HG02840 (cell line): ENCODE measurements at regions not wholly inside any gene's neighbourhood (a gene's known extent, or its start where the extent isn't known, plus 50 kb on each side); places are given as distances from the start of the nearest gene placed in this dataset.
"Not testable (repeated sequence)": the region's sequence is repeated elsewhere in the genome, so short reads cannot be mapped to it uniquely, and the experiment has no call there.

Experiments
- ATAC-seq: cut with Tn5 transposase; IDR thresholded peaks from one replicate; pipeline ENCODE4 v1.9.1; 2021; ENCODE audit warnings: mild to moderate bottlenecking, moderate library complexity, moderate number of reproducible peaks; ENCODE audit not compliant: unreplicated experiment, low FRiP score

- not testable (repeated sequence) for ATAC-seq
Measured at GRCh38 chr17:20681746-20682722, 102.5 kb downstream of the CDRT15L2 start.

GRCh38 chr17:20683651-20684229 is 104.2 kb downstream of the CDRT15L2 start:
- ATAC-seq: not testable (repeated sequence)

GRCh38 chr17:20684975-20685374 is 105.5 kb downstream of the CDRT15L2 start:
- ATAC-seq: not testable (repeated sequence)

- not testable (repeated sequence) for ATAC-seq
Measured at GRCh38 chr17:20687584-20687983, 108.1 kb downstream of the CDRT15L2 start.

GRCh38 chr17:20689170-20689749 is 109.7 kb downstream of the CDRT15L2 start:
- ATAC-seq: not testable (repeated sequence)

- ATAC-seq: not testable (repeated sequence)
Measured at GRCh38 chr17:20692706-20693105, 113.2 kb downstream of the CDRT15L2 start.

- ATAC-seq: not testable (repeated sequence)
Measured at GRCh38 chr17:20695871-20696270, 116.3 kb downstream of the CDRT15L2 start.

GRCh38 chr17:20698463-20699206 is 119.1 kb downstream of the CDRT15L2 start:
- peak; percentile 69 for ATAC-seq

- not testable (repeated sequence) for ATAC-seq
Measured at GRCh38 chr17:20700528-20700927, 121.0 kb downstream of the CDRT15L2 start.

- ATAC-seq: not testable (repeated sequence)
Measured at GRCh38 chr17:20701366-20701765, 121.8 kb downstream of the CDRT15L2 start.

- ATAC-seq: no peak
Measured at GRCh38 chr17:20702692-20703091, 123.2 kb downstream of the CDRT15L2 start.

GRCh38 chr17:20703781-20704180 is 124.3 kb downstream of the CDRT15L2 start:
- no peak for ATAC-seq

GRCh38 chr17:20705186-20705585 is 125.7 kb downstream of the CDRT15L2 start:
- not testable (repeated sequence) for ATAC-seq

- no peak for ATAC-seq
Measured at GRCh38 chr17:20706751-20707373, 127.3 kb downstream of the CDRT15L2 start.

GRCh38 chr17:20708821-20709220 is 129.3 kb downstream of the CDRT15L2 start:
- ATAC-seq: not testable (repeated sequence)

- not testable (repeated sequence) for ATAC-seq
Measured at GRCh38 chr17:20716481-20716880, 137.0 kb downstream of the CDRT15L2 start.

GRCh38 chr17:20721171-20721570 is 141.6 kb downstream of the CDRT15L2 start:
- ATAC-seq: no peak

GRCh38 chr17:20724391-20724790 is 144.9 kb downstream of the CDRT15L2 start:
- ATAC-seq: not testable (repeated sequence)

- ATAC-seq: not testable (repeated sequence)
Measured at GRCh38 chr17:20727201-20727600, 147.7 kb downstream of the CDRT15L2 start.

- no peak for ATAC-seq
Measured at GRCh38 chr17:20728181-20728580, 148.7 kb downstream of the CDRT15L2 start.
